Superior temporal gyrus (tissue), 1 donor: ENCODE measurements at regions not wholly inside any gene's neighbourhood (a gene's known extent, or its start where the extent isn't known, plus 50 kb on each side); places are given as distances from the start of the nearest gene placed in this dataset.

ENCODE experiments used
- DNase-seq: peaks from one replicate; pipeline ENCODE4 v3.0.0-alpha.2; 2016; ENCODE audit errors: extremely low spot score

DNA sequence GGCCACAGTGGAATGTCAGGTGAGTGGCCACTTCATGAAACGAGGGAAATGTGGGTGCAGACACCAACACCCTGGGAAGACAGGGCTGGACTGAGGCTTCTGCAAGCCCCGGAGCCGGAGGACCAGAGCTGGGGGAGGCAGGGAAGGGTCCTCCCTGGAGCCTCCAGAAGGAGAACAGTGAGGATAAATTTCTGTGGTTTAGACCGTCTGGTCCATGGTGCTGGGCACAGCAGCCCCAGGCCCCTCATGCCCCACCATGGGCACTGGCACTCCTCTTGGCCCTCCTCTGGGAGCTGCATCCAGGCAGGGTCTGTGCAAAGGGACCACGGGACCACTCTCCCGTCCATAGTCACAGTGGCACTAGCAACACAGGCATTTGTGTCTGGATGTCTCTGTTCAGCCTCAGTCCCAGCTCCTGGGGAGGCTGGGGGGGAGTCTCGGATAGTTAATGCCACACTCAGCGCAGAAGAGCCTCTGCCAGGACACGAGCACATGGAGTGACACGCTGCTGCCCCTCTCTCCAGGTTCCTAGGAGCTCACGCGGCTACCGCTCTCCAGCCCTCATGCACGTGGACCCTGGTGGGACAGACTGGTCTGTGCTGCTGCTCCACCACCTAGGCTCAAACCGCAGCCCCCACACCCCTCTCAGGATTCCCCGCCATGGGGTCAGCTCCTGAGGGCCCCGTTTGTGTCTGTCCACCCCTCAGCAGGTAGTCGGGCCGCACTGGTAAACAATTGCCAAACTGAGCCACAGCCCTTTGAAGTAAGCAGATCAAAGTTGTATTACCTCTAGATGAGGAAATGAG, 305.9 kb upstream of the SALL3 start:
- no peak for DNase-seq

DNA sequence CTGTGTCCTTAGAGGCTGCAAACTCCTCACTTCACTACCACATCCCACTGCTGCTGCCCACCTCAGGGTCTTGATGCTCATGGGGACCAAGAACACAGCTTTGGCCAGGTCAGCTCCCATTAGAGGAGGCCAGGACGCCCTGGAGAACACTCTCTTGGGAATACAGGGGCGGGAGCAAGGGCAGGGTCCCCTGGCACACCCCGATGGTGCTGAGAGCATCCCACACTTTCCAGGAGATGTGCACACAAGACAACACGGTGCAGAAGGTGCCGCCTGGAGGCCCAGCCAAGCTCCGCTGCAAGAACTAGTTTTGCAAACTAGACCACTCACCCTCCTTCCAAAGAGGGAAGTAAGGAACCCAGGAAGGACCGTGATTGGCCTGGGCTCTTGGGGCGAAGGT, 304.4 kb upstream of the SALL3 start:
- DNase-seq, result no peak

DNA sequence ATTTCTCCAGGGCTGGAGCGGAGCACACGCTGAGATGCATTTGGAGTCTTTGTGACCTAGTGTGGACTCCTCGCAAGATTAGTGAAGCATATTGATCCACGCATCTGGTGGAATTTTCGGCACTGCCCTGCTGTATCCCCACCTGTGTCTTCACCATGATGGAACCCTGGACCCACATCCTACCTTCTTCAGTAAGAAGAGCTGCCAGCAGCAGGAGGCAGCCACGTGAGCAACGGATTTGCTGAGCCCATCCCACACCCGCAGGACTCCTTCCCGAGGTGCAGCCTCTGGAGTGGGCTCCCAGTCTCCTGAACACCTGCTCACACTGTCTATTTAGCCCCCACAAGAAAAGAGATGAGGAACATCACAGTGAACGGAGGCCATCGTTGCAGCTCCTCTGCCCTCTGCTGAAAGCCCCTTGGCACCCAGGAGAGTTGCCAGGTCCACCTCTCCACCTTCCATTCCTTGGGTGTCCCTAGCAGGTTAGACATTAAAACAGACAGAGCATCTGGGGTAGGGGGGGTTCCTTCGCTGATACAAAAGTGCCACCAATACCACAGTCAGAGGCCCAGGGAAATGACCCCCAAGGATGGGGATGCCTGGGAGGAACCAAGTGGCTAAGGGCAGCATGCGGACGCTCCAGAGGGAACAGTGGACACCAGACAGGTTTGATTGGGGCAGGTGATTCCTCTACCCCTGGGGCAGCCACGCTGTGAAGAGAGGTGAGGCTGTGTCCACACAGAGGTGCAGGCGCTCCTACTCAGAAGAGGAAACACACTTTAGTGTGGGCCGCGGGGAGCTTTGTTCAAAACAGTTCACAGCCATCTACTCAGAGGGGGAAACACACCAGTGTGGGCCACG, 302.8 kb upstream of the SALL3 start:
- DNase-seq, result no peak

DNA sequence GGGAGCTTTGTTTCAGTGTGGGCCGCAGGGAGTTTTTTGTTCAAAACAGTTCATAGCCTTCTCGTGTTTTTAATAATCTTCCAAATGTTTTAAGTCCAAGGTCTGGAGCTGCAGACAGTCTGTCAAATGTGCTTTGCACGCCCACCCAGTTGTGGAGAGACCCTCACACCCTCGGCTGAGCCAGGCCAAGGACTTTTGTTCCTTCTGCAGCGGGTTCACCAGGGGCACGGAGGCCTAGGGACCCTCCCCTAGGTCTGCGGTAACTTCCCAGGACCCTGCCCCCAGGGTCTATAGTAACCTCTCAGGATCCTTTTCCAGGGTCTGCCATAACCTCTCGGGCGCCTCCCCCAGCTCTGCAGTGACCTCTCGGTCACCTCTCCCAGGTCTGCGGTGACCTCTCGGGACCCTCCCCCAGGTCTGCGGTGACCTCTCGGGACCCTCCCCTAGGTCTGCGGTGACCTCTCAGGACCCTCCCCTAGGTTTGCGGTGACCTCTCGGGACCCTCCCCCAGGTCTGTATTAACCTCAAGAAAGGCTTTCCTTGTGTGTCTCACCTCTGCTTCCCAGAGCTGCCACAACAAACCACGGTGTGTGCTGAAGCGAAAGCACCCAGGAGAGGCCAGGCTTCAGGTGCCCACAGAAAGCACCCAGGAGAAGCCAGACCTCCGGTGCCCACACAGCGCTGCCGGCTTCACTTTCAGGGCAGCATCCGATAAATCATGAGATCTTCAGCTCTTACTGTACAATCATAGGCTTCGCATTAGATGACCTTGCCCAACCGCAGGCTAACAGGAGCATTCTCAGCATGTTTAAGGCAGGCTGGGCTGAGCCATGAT, 301.9 kb upstream of the SALL3 start:
- no peak for DNase-seq

DNA sequence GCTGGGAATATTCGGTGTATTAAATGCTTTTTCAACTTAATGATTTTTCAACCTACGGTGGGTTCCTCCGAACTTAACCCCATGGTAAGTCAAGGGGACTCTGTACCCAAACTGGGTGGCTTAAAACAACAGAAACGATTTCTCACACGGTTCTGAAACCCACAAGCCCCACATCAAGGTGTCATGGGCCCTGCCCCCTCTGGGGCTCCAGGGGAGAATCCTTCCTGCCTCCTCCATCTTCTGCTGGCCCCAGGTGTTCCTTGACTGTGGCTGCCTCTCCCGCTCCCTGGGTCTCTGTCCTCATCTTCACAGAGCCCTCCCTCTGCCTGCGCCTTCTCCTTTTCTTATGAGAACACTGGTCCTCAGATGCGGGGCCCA, 301.3 kb upstream of the SALL3 start:
- no peak for DNase-seq

DNA sequence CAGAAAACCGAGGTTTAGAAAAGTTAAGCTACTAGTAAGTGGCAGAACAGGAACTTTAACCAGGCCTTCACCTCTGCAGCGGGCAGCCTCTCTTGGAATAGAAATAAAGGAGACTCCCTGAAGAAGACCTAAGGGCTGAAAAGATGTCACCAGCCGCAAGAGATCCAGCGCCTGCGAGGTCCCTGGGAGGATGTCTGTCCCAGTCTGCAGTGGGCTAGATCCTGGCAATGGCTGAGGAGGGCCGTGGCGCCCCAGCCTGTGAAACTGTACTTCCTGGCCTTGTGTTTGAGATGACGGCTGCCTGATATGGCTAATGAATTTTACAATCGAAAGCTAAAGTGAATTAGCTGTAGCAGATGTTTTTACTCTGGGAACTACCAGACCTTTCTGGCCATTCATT, 300.6 kb upstream of the SALL3 start:
- no peak for DNase-seq

DNA sequence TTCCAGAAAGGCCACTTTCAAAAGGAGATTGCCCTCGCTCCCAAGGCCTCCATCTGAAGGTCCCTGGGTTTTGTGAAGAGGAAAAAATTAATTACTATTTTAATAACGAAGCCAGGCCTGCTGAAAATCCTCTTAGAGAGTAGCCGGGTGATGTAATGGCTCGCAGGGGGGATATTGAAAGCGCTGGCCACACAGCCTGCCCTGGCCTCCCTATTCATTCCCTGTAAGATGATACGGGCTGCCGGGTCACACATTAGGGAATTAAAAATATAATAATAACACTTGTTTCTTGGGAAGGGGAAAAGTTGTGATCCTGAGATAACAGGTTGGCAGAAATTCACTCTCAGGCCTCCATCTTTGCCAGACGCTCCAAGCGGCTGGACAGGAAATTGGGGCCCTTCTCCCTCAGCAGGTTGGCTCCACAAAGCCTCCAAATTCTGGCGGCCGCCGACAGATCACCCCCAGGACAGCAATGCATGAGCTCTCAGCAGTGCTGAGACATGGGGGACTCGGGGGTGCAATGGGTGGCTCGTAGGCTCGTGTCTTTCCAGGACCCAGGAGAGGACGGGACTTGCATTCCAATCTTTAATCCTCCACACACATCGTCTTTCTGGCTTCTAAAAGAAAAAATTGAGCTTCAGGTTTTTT, 299.9 kb upstream of the SALL3 start:
- no peak for DNase-seq

DNA sequence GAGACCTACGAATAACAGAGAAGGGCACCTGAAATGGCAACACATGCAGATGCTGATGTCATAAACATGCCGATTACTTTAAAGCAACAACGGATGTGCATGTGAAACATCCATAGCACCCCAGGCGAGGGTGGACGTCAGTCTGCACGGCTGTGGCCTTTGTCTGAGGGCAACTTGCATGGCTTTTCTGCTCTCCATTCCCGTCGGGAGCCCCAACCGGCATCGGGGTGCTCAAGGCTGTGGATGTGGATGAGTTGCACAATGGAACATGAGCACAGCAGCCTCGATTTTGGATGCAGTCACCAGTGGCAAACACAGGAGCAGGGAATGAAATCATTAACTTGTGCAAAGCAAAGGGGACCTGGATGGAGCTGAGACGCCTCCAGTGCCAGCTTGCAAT, 298.2 kb upstream of the SALL3 start:
- DNase-seq, result no peak

DNA sequence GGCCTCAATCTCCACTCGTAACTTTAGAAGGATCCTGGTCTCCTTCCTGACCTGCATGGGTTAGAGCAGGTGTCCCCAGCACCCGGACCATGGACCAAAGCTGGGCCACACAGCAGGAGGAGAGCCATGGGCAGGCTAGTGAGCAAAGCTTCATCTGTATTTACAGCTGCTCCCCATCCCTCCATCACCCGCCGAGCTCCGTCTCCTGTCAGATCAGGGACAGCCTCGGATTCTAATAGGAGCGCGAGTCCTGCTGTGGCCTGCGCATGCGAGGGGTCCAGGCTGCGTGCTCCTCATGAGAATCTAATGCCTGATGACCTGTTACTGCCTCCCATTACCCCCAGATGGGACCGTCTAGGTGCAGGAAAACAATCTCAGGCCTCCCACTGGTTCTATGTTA, 297.7 kb upstream of the SALL3 start:
- no peak for DNase-seq

DNA sequence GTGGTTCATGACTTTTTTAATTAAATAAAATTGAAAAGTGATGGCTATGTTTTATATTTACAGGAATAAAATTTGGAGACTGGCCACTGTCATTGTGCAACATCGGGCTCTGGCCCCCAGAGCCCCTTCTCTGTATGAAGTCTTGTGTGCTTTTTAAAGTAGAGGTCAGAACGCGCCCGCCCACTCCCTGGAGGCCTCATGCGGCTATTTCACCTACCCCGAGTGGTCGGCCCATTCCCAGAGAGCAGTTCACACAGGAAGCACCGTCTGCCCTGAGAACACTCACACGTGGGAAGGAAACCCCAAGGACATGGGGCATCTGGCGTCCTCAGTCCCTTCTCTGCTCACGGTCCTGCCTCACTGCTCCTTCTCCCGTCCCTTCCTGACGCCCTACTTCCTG, 296.9 kb upstream of the SALL3 start:
- DNase-seq, result no peak

DNA sequence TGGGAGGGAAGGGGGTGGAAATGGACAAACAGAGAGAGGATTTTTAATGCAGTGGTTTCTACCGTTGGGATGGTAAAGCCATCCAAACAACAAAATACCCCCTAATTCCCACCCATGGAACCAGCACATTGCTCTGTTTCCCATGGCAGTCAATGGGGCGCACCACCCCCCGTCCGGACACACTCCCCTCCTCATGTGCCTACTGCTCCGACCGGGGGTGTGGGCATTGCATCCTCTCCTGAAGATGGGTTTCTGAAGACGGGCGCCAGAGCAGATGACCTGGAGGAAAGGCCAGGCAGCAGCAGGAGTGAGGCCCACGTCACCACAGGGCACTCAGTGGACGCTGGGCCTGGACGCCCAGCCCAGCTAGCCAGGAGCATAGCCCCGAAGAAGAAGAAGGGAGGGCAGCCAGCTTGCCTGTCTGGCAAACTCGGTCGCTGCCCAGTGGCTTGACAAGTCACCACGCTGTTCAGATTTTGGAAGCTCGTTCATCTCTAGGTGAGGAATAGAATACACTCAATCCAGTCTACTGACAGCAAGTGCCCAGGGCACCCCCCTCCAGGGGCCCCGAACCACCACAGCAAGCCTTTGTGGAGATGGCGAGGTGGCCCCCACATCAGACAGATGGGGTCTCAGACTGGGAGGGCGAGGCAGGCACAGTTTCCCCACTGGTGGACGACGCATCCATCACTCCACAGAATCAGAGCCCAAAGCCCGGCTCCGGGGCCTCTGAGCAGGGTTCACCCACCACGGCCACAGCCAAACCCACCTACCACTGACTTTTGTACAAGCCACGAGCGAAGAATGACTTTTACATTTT, 296.2 kb upstream of the SALL3 start:
- no peak for DNase-seq

DNA sequence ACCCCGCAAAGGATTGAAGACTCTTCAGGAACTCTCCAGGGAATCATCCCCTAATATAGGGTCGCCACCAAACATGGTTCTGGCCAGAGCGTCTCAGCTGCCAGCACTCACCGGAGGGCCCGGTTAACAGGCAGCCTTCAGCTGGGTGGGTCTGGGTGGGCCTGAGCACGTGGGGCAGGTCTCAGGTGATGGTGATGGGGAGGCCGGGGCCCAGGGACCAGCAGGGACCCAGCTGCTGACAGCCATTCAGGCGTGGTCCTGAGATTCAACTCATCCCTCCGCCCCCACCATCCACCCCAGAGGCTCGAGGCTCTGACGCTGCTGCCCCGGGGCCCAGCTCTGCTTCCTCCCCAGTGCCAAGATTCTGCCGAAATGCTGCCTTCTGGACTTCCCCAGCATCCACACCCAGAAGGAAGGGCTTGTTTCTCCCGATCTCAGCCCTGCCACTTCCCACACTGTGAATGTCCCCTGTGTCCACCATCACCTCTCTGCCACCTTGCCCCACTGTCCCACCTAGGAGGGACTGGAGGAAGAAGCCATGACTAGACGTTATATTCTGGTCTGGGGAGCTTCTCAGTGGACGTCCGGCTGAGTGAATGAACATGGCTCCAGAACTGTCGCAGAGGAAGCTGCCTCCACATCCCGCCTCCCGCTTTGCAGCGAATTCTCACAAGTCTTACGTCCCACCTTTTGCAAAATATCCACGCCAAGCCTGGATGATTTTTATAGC, 294.2 kb upstream of the SALL3 start:
- DNase-seq, result no peak

DNA sequence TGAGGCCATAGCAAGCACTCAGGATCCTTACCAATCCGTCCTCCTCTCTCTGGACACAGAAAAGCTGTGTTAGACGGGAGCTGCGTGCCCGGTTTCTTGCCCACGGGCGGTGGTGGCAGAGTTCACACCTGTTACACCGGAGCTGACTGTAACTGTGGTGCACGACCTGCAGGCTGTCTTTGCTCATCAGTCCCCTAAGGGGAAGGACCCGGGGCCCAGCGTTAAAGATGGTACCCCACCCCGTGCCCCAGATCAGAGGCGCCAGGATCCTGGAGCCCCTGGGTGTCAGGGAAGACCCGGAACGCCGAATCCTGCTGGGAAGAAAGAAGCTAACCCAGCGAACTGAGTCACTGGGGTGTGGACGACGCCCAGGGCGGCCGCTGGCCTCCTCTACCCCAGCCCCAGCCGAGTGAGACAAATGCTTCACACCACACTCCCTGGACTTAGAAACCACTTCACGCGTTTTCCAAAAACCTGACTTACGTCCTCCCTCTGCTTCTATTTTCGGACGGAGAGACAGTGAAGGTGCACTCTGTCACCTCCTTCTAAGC, 293.6 kb upstream of the SALL3 start:
- no peak for DNase-seq

DNA sequence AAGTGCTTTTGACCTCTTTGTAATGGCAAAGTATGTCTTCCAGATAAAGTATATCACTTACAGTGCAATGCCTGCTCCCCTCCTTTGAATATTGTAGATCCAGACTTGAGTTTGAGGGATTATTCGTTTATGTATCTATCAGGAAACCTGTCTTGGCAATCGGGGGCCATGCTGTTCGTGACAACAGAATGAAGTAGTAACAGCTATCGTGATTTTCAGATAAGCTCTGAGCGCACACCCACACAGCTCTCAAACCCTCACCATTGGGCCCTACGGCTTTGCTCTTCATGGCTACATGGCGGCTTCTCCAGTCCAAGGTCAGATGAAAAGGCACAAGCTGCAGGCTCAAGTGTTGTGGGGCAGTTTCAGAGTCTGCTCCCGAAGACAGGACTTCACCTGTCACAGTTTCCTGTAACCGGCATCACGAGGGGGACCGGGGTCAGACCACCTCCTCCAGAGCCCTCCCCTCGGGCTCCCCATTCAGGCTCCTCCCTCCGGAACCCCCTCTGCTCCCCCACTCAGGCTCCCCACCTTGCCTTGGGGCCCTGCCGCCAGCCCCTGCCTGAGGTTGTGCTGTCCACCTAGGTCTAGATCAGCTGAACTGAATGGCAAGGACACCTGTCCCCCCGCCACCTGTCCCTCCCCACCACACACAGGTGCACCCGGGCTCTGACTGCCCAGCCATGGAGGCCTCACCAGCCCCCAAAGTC, 292.5 kb upstream of the SALL3 start:
- no peak for DNase-seq

DNA sequence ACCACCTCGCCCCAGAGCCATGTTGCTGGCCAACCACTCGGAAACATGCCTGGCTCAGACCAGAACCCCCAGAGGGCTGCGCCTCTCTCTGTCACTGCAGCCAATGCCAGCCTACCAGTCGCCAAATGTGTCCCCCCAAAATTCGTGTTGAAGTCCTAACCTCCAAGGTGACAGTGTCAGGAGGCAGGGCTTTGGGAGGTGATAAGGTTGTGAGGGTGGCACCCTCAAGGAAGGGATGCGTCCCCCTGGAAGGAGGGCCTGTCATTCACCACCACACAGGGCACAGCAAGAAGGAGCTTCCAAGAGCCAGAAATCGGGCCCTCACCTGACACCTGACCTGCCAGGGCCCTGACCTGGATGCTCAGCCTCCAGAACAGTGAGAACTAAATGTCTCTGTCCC, 291.9 kb upstream of the SALL3 start:
- DNase-seq, result no peak

DNA sequence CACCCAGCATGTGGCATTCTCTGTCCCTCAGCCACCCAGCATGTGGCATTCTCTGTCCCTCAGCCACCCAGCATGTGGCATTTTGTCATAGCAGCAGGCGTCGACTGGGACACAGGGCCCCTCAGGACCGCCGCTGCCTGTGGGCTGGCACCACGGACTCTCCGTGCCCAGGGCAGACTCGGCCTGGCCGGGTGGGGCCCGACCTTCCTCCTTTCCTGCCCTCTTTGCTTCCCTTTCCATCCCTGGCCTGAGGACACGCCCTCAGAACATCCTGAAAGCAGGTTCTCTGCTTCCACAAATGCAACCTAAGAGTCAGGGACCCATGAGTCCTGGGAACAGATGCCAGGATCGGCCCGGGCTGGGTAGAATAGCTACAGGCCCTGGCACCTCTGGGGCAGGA, 291.4 kb upstream of the SALL3 start:
- DNase-seq, result no peak

DNA sequence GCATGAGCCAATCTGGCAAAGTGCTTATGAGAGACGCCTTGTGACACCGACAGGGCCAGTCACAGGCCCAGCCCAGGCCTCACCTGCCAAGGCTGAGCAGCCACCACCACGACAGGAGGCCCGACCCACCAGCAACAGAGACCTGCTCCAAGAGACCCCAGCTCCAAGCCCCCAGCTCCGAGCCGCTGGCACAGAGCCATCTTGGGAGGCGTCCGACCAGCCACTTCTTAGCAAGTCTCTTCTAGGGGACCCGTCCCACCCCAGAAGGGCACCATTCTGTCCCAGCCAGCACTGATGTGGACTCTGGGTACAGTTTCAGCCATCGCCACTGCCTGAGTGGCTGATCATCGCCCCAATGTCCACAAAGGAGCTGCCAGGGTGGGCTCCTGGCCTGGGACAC, 290.7 kb upstream of the SALL3 start:
- no peak for DNase-seq

DNA sequence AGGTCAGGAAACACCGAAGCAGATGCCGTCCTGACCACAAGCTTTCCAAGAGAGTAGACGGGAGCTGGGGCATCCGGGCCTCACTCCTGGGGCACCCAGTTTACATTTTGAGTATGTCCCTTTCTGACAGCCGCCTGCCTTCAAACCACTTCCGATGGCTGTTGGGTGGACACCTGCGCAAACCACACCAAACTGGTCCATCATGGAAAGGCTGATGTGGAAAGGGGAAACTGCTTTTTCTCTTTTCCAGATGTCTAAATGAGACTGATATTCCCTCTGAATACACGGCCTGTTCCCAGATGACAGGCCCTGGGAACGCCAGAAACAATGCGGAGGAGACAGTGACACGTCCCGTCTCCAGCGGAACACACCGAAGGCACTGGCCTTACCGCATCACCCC, 290.0 kb upstream of the SALL3 start:
- no peak for DNase-seq

DNA sequence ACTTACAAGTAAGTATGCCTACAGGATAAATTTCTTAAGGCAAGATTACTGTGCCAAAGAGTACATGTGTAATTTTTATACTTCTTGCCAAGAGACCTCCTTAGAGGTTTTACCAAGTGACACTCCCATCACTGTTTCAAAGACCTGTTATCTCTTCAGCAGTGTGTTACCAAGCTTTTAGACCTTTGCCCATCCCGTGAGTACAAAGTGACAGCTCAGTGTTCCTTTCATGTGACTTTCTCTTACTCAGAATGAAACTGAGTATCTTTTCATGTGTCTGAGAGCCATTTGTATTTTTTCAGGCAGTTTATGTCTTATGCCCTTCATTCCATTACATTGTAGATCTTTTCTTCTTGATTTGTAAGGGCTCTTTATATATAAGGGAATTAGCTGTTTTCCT, 287.5 kb upstream of the SALL3 start:
- DNase-seq, result no peak
